NCI-H526 (cell line): ENCODE measurements at regions not wholly inside any gene's neighbourhood (a gene's known extent, or its start where the extent isn't known, plus 50 kb on each side); places are given as distances from the start of the nearest gene placed in this dataset.
"Not testable (repeated sequence)": the region's sequence is repeated elsewhere in the genome, so short reads cannot be mapped to it uniquely, and the experiment has no call there.

Experiments
- DNase-seq, 2 experiments: peaks; one replicate each; lab custom pipeline; 2025; lab: John Stamatoyannopoulos, UW

GRCh38 chr7:101146-102046, 91.0 kb upstream of the FAM20C start:
- no peak for DNase-seq

DNA sequence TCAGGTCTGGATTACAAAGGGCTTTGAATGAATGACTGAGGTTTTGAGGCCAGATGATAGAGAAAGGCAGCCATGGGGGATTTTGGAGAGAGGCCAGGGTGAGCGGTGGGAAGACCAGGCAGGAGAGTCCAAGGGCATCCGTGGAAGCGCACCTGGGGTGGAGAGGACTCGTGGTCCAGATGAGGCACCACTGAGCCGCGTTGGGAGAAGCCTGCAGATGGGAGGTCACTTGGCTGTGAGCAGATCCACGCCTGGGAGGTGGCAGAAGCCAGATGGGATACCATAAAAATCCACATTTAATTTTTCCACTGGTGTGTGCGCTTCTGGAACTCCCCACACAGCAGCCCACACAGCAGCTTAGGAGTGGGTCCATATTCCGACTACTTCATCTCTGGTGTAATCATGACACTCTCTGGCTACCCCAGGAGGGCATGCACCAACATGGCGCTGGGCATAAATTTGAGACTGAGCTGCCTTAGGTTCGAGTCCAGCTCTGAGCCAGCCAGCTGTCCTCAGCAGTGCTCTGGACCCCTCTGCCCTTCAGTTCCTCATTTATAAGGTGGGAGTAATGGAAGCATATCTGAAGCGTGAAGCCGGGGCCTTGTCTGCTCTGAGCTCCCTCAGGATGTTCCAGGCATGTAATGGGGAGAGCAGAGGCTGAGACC, 90.2 kb upstream of the FAM20C start:
- no peak for DNase-seq

- no peak for DNase-seq
Observed at GRCh38 chr7:102721-103120, 89.7 kb upstream of the FAM20C start.

DNA sequence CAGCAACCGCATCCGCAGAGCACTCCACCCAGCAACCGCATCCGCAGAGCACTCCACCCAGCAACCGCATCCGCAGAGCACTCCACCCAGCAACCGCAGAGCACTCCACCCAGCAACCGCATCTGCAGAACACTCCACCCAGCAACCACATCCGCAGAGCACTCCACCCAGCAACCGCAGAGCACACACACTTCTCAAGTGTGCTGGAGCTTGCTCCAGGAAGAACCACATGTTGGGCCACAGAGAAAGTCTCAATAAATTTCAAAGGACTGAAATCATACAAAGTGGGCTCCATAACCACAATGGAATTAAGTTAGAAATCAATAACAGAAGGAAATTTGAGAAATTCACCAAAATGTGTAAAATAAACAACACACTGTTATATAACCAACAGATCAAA, 88.4 kb upstream of the FAM20C start:
- not testable (repeated sequence) for DNase-seq

DNA sequence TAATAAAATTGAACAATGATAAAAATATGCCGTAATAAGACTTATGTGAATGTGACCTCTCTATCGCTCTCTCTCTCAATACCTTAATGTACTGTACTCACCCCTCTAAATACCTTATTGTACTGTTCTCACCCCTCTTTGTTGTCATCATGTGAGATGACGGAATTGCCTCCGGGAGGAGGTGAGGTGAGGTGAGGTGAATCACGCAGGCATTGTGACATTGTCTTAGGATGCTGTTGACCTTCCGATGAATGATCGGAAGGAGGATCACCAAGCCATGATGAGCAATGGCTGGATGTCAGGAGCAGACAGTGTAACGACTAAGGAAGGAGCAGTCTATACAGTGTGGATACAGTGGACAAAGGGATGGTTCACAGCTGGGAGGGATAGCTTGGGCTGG, 87.4 kb upstream of the FAM20C start:
- DNase-seq: no peak

DNA sequence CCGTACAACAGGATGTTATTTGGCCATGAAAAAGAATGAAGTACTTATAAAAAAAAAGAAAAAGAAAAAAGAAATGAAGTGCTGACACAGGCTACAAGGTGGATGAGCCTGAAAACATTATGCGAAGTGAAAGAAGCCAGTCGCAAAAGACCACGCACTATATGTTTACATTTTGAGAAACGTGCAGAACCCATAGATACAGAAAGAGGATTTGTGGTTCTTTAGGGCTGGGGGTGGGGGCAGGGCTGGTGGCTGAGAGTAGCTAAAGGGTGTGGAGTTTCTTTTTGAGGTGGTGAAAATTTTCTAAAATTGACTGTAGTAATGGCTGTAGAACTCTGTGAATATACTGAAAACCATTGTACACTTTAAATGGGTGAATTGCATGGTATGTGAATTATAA, 86.0 kb upstream of the FAM20C start:
- no peak for DNase-seq

- DNase-seq: no peak
Observed at GRCh38 chr7:107233-107632, 85.1 kb upstream of the FAM20C start.

DNA sequence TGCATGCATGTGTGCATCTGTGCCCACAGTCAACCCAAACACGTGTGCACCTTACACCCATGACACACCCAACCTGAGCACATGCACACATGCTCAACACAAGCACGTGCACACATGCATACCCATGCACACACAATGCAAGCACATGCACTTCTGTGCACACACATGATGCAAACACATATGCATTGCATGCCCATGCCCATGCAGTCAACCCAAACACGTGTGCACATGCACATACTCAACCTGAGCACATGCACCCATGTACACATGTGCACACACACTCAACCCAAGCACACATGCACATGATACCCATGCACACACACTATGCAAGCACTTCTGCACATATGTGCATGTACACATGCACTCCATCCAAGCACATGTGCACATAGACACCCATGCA, 84.5 kb upstream of the FAM20C start:
- DNase-seq: no peak

GRCh38 chr7:109094-109493, 83.3 kb upstream of the FAM20C start:
- no peak for DNase-seq

DNA sequence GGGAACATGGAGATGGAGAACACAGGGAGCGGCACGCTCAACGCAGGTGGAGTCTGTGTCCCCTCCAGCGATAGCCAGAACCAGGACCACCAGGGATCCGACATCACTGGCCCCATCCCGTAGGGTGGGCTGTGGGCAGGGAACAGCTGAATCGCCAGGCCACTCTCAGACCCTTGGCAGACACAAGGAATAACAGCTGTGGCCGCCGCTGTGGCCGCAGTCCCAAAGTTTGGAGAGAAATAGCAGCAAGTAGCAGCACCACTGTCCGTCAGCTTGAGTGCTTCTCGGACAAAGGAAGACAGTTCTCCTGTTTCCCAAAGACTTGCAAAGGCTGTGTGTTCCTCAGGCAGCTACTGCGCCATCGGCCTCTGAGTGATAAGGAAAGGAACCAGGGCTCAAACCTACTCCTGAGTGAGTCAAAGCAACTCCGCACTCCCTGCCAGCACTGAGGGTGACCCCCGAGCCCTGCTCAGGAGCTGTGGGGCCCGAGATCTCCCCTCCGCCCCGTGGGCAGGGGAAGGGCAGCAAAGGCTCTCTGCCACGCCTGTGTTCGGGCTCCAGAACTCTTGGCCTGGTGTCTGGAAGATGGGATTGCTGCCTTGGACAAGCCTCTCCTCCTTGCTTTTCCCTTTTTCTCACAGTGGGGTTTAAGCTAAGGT, 82.3 kb upstream of the FAM20C start:
- no peak for DNase-seq

DNA sequence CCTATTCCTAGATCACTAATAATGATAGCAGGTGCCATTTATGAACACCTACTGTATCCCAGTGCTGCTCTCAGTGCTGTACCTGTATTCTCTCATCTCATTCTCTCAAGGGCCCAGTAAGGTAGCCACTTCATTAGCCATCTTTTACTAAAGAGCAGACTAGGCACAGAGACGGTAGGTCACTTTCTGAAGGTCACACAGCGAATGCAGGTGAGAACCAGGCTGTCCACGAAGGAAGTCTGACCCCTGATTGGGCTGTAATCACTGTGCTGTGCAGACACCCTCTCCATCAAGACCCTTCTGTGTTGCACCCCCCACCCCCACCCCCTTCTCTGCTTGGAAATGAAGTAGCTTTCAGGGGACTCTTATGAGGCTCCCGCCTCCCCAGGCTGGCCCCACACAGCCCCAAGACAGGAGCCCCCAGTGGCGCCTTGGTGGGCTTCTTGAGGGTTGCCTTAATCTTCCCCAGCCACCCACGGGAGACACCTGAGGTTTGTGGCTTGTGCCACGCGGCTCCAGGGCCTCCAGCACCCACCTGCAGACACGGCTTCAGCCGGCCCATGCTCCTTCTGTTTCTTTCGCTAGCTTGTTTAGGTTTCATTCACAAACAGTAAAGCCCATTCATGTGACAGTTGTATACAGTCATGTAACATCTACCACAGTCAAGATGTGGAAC, 81.7 kb upstream of the FAM20C start:
- no peak for DNase-seq

DNA sequence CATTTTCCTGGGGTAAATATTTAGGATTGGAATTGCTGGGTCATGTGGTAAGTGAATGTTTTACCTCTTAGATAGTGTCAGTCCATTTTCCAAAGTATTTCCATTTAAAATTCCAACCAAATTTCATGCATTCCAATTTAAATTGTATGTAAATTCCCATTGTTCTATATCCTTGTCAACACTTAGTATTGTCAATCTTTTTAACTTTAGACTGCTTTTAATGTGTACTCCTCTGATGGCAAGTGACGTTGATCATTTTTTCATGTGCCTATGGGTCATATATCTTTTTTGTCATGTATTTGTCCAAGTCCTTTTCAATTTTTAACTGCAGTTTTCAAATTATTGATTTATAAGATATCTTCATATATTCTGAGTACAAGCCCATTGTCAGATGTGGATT, 80.8 kb upstream of the FAM20C start:
- no peak for DNase-seq

DNA sequence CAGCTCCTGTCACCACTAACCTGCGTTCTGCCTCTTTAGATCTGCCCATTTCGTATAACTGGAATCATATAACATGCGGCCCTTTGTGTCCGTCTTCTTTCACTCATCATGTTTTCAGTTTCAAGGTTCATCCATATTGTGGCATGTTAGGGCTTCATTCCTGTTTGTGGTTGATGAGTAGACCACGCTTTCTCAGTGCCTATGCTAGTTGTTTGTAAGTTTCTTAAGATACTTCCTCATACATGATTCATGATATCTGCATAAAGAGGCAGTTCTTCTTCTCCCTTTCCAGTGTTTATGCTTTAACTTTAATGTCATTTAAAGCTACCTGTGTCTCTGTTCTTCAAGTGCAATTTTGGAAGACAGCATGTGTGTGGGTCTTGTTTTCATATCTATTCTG, 79.5 kb upstream of the FAM20C start:
- DNase-seq: no peak

GRCh38 chr7:115274-115911, 77.0 kb upstream of the FAM20C start:
- no peak for DNase-seq

- no peak for DNase-seq
Observed at GRCh38 chr7:116188-116981, 76.0 kb upstream of the FAM20C start.

DNA sequence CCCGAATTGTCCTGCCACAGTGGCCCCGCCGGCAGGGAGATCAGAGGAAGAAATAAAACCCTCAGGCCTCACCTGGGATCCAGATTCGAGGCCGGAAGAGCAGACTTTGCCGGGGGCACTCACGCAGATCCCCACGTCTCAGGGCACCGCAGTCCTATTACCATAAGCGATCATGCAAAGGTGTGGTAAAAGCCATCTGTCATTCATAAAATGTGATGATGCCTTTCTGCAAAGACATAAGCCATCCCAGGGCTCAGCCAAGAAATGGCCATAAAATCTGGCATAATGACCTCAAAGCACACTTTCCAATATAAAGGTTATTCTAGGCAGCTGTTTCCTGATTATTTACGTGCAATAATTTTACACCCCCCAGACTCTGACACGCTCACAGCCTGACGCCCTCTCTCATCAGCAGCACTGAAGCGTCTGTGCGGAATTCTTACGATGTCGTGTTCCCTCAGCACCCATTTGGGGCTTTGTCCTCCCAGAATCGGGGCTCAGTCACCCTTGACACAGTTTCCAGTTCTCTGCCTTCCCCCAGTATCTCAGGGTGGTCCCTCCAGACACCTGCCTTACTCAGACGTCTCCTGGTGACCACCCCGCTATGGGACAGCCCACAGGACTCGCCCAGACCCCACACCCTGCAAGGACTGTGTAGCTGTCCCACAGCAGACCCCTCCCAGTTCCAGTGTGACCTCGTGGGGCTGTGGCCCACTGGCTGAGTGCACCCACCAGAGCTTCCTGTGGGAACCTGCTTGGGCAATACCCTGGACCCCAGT, 74.3 kb upstream of the FAM20C start:
- no peak for DNase-seq

DNA sequence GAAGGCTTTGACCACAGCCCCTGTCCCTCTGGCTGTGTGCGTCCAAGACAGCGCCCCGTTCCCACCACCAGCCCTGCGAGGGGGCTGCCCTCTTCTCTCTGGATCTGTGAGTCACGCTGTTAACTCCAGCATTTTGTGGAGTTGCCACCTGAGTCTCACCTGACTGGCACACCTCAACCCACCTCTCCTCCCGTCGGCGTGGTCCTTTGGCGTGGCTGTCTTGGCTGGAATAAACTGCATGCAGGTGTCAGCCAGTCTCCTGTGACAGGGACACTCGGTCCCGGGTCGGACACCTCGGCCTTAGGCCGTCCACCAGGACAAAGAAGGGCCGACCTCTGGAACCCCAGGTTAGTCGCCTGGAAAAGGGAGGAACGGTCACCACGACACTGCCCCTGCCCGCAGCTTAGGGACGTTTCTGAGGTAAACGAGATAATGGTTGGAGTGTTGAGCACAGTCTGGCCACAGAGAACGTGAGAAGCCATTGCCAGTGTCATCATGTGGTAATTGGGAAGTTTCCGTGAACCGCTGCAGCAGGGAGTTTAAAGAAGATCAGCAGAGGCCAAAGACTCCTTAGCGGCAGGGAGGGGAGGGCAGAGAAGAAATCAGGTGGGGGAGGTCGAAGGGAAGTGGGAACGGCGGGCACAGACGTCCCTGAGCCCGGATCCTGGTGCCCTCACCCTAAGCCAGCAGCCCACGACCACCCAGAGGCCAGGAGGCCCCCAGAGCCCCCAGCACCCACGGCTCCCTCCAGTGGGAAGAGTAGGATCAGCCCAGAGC, 73.6 kb upstream of the FAM20C start:
- DNase-seq: no peak

- DNase-seq: no peak
Observed at GRCh38 chr7:119392-120163, 72.8 kb upstream of the FAM20C start.
